PC-9 (cell line): ENCODE measurements at regions not wholly inside any gene's neighbourhood (a gene's known extent, or its start where the extent isn't known, plus 50 kb on each side); places are given as distances from the start of the nearest gene placed in this dataset.

Experiments
- BruUV-seq: library from RNA; stranded (reverse); fragments of 400-500 nt; replicated peaks from 2 replicates; lab custom pipeline; 2021; lab: Mats Ljungman, UMichigan
- CTCF ChIA-PET: fragments of 300-600 bp; sonication (Branson Sonifier 250); formaldehyde crosslinking; loops from one replicate; lab custom pipeline; 2022; ENCODE audit warnings: antibody characterized with exemption; lab: Charles Lee
- POLR2A ChIA-PET: fragments of 300-600 bp; sonication (Branson Sonifier 250); formaldehyde crosslinking; loops from one replicate; lab custom pipeline; 2022; ENCODE audit warnings: antibody characterized with exemption; ENCODE audit not compliant: unreplicated experiment; lab: Charles Lee
- DNase-seq, 2 experiments: peaks; one replicate each; pipeline versions ENCODE4 v3.0.0 to v3.0.0-alpha.2; 2015 to 2022; ENCODE audit warnings: mixed read lengths in 1 of 2
- H2AFZ ChIP-seq: fragments of 200-600 bp; sonication (generic); 2 replicates; pipeline ENCODE4 v1.8.1; 2017; ENCODE audit warnings: antibody characterized with exemption
- H3F3A ChIP-seq: fragments of 200-600 bp; sonication (generic); 2 replicates; pipeline ENCODE4 v1.8.1; 2017; ENCODE audit warnings: antibody characterized with exemption, mild to moderate bottlenecking, low read depth; ENCODE audit not compliant: insufficient read depth
- H3K27ac ChIP-seq: fragments of 200-600 bp; sonication (generic); 2 replicates; pipeline ENCODE4 v1.6.1; 2016; ENCODE audit warnings: mixed run types
- H3K27me3 ChIP-seq: fragments of 200-600 bp; sonication (generic); 2 replicates; pipeline ENCODE4 v1.6.1; 2016; ENCODE audit warnings: low read depth, mixed run types; ENCODE audit not compliant: insufficient read depth
- H3K36me3 ChIP-seq: fragments of 200-600 bp; sonication (generic); 2 replicates; pipeline ENCODE4 v1.6.1; 2016; ENCODE audit warnings: low read depth, mixed run types
- H3K4me1 ChIP-seq: fragments of 200-600 bp; sonication (generic); replicated peaks from 2 replicates; pipeline ENCODE4 v1.6.1; 2016; ENCODE audit warnings: mixed run types; ENCODE audit not compliant: insufficient read depth
- H3K4me2 ChIP-seq: fragments of 200-600 bp; sonication (generic); 2 replicates; pipeline ENCODE4 v1.6.1; 2017; ENCODE audit warnings: mixed run types
- H3K4me3 ChIP-seq: fragments of 200-600 bp; sonication (generic); 2 replicates; pipeline ENCODE4 v1.6.1; 2016; ENCODE audit warnings: mixed run types
- H3K79me2 ChIP-seq: fragments of 200-600 bp; sonication (generic); 2 replicates; pipeline ENCODE4 v1.6.1; 2017; ENCODE audit warnings: low read depth, mixed run types
- H3K9me2 ChIP-seq: fragments of 200-600 bp; sonication (generic); 2 replicates; pipeline ENCODE4 v1.8.1; 2017; ENCODE audit warnings: mild to moderate bottlenecking; ENCODE audit not compliant: insufficient read depth
- H3K9me3 ChIP-seq: fragments of 200-600 bp; sonication (generic); 2 replicates; pipeline ENCODE4 v1.8.1; 2016; ENCODE audit warnings: low read depth; ENCODE audit not compliant: insufficient read depth
- H4K20me1 ChIP-seq: fragments of 200-600 bp; sonication (generic); 2 replicates; pipeline ENCODE4 v1.8.1; 2017; ENCODE audit not compliant: insufficient read depth
- CTCF ChIP-seq: fragments of 200-600 bp; sonication (generic); conservative IDR thresholded peaks from 2 replicates; pipeline ENCODE4 v1.6.1; 2017; ENCODE audit warnings: mixed run types, antibody characterized with exemption, mild to moderate bottlenecking, moderate library complexity
- EZH2 ChIP-seq: fragments of 200-600 bp; sonication (generic); IDR thresholded peaks from 2 replicates; pipeline ENCODE4 v1.8.0; 2017; ENCODE audit warnings: antibody characterized with exemption, low read depth
- intact Hi-C: fragments of 100-400 bp; cut with micrococcal nuclease; formaldehyde crosslinking; loops from one replicate; pipeline ENCODE4 v1.10.0; 2022; ENCODE audit not compliant: unreplicated experiment

- CTCF ChIA-PET: no interaction called here
- no peaks in the 10 kb centered on the region for H3K4me1 ChIP-seq
- no TSS peak for BruUV-seq
- H3K4me3 ChIP-seq: no peak overlapping the region
- H3K9me2 ChIP-seq: no peaks in the 10 kb centered on the region
- H3K9me3 ChIP-seq: 0 out of 2 replicates have a peak, but pooled peaks cover 8% of the 10 kb centered on the region
- H3K4me2 ChIP-seq: no peak overlapping the region
- TF ChIP-seq CTCF: no peak
- no peak for TF ChIP-seq EZH2
- H3K27me3 ChIP-seq: no peaks in the 10 kb centered on the region
- H4K20me1 ChIP-seq: no peaks in the 10 kb centered on the region
- no peak overlapping the region for H3K27ac ChIP-seq
- H3K36me3 ChIP-seq: no peaks in the 10 kb centered on the region
- H3F3A ChIP-seq: peaks cover 7% of the 10 kb centered on the region; the same call in 1 of the 2 replicates
- POLR2A ChIA-PET: no interaction called here
- H3K79me2 ChIP-seq: no peaks in the 10 kb centered on the region
- no peak overlapping the region for H2AFZ ChIP-seq
- intact Hi-C loops: no loop called here
- DNase-seq: no peak
Measured at GRCh38 chr14:64646103-64646502, 58.1 kb upstream of the PLEKHG3 start.

GRCh38 chr14:64649383-64649998 lies 54.7 kb upstream of the PLEKHG3 start:
- no peaks in the 10 kb centered on the region for H3K27me3 ChIP-seq
- no peak for DNase-seq
- H3K36me3 ChIP-seq: no peaks in the 10 kb centered on the region
- H3K9me2 ChIP-seq: no peaks in the 10 kb centered on the region
- no peak overlapping the region for H3K4me2 ChIP-seq
- POLR2A ChIA-PET: no interaction called here
- no peaks in the 10 kb centered on the region for H4K20me1 ChIP-seq
- H3K27ac ChIP-seq: no peak overlapping the region
- no peaks in the 10 kb centered on the region for H3K9me3 ChIP-seq
- no TSS peak for BruUV-seq
- no peak overlapping the region for H2AFZ ChIP-seq
- intact Hi-C loops: no loop called here
- no peaks in the 10 kb centered on the region for H3K79me2 ChIP-seq
- CTCF ChIA-PET: no interaction called here
- peaks cover 17% of the 10 kb centered on the region for H3F3A ChIP-seq
- TF ChIP-seq EZH2 (no peak), CTCF (no peak)
- H3K4me3 ChIP-seq: no peak overlapping the region
- H3K4me1 ChIP-seq: peaks cover 11% of the 10 kb centered on the region

GRCh38 chr14:64653900-64654245 lies 50.4 kb upstream of the PLEKHG3 start:
- 0 out of 2 replicates have a peak overlapping the region, but pooled peaks have one; percentile 39 for H2AFZ ChIP-seq
- no peak for TF ChIP-seq EZH2
- TF ChIP-seq CTCF: no peak
- H3K27ac ChIP-seq: peak overlapping the region; percentile 41
- no peak overlapping the region for H3K4me3 ChIP-seq
- no peak for DNase-seq
- H3K9me3 ChIP-seq: no peaks in the 10 kb centered on the region
- H3F3A ChIP-seq: peaks cover 23% of the 10 kb centered on the region
- peak overlapping the region; percentile 53 for H3K4me2 ChIP-seq
- no peaks in the 10 kb centered on the region for H3K9me2 ChIP-seq
- no peaks in the 10 kb centered on the region for H4K20me1 ChIP-seq
- intact Hi-C loops: no loop called here
- H3K4me1 ChIP-seq: peaks cover 19% of the 10 kb centered on the region
- CTCF ChIA-PET: interaction anchor here (0.8 to 1.1 kb wide), 2 partner anchors 108 to 113 kb away, joined by 3 to 13 read pairs; partner anchors contain the start of gene HSPA2
- BruUV-seq: no TSS peak
- H3K36me3 ChIP-seq: no peaks in the 10 kb centered on the region
- no peaks in the 10 kb centered on the region for H3K79me2 ChIP-seq
- no peaks in the 10 kb centered on the region for H3K27me3 ChIP-seq
- POLR2A ChIA-PET: interaction anchor here (0.7 kb wide), 1 partner anchor 171 kb away, joined by 4 read pairs; no protein-coding TSS in a partner anchor
